GM23338 (cell line): ENCODE measurements at regions not wholly inside any gene's neighbourhood (a gene's known extent, or its start where the extent isn't known, plus 50 kb on each side); places are given as distances from the start of the nearest gene placed in this dataset.

ENCODE experiments used
- ATAC-seq: fragments of 200-7000 bp; cut with Tn5 transposase; 3 replicates; pipeline ENCODE4 v1.9.1; 2020
- DNase-seq: peaks from one replicate; pipeline ENCODE4 v3.0.0-alpha.2; 2015; ENCODE audit warnings: low spot score
- H2AFZ ChIP-seq: fragments of 200-600 bp; sonication (generic); 2 replicates; pipeline ENCODE4 v1.8.0; 2016; ENCODE audit warnings: antibody characterized with exemption, mild to moderate bottlenecking, moderate library complexity
- H3F3A ChIP-seq: fragments of 200-600 bp; sonication (generic); replicated peaks from 2 replicates; pipeline ENCODE4 v1.8.0; 2017; ENCODE audit warnings: antibody characterized with exemption, mixed run types, low read depth
- H3K27ac ChIP-seq: fragments of 200-600 bp; sonication (generic); 2 replicates; pipeline ENCODE4 v1.6.1; 2016; ENCODE audit warnings: low read depth
- H3K27me3 ChIP-seq: fragments of 200-600 bp; sonication (generic); 2 replicates; pipeline ENCODE4 v1.8.0; 2016; ENCODE audit warnings: mild to moderate bottlenecking, mixed run types, moderate library complexity; ENCODE audit not compliant: insufficient read depth
- H3K36me3 ChIP-seq: fragments of 200-600 bp; sonication (generic); 2 replicates; pipeline ENCODE4 v1.8.0; 2016; ENCODE audit warnings: mild to moderate bottlenecking; ENCODE audit not compliant: insufficient read depth
- H3K4me1 ChIP-seq: fragments of 200-600 bp; sonication (generic); 2 replicates; pipeline ENCODE4 v1.8.0; 2016; ENCODE audit warnings: mild to moderate bottlenecking, moderate library complexity; ENCODE audit not compliant: insufficient read depth
- H3K4me2 ChIP-seq: fragments of 200-600 bp; sonication (generic); 2 replicates; pipeline ENCODE4 v1.7.1; 2017; ENCODE audit warnings: mixed run types
- H3K4me3 ChIP-seq: fragments of 200-600 bp; sonication (generic); 2 replicates; pipeline ENCODE4 v1.6.1; 2016; ENCODE audit warnings: mixed run types
- H3K79me2 ChIP-seq: fragments of 200-600 bp; sonication (generic); replicated peaks from 2 replicates; pipeline ENCODE4 v1.8.0; 2017; ENCODE audit warnings: mild to moderate bottlenecking; ENCODE audit not compliant: insufficient read depth
- H3K9me2 ChIP-seq: fragments of 200-600 bp; sonication (generic); 2 replicates; pipeline ENCODE4 v1.8.0; 2017; ENCODE audit not compliant: insufficient read depth
- H4K20me1 ChIP-seq: fragments of 200-600 bp; sonication (generic); replicated peaks from 2 replicates; pipeline ENCODE4 v1.8.0; 2017; ENCODE audit warnings: mild to moderate bottlenecking; ENCODE audit not compliant: insufficient read depth
- H3K27ac Mint-ChIP-seq: 2 replicates; pipeline ENCODE4 v1.8.0; 2020; ENCODE audit warnings: inconsistent platforms, mild to moderate bottlenecking, moderate library complexity, mixed read lengths
- H3K27me3 Mint-ChIP-seq: 3 replicates; pipeline ENCODE4 v1.8.0; 2022; ENCODE audit warnings: low read depth, mild to moderate bottlenecking, moderate library complexity, mixed read lengths, inconsistent platforms; ENCODE audit not compliant: insufficient read depth, poor library complexity
- H3K36me3 Mint-ChIP-seq: 3 replicates; pipeline ENCODE4 v1.8.0; 2021; ENCODE audit warnings: low read depth, mild to moderate bottlenecking, inconsistent platforms, moderate library complexity, mixed read lengths
- H3K4me1 Mint-ChIP-seq: 3 replicates; pipeline ENCODE4 v1.8.0; 2020; ENCODE audit warnings: mild to moderate bottlenecking, inconsistent platforms, mixed read lengths
- H3K4me3 Mint-ChIP-seq: 3 replicates; pipeline ENCODE4 v1.8.0; 2021; ENCODE audit warnings: moderate library complexity, mild to moderate bottlenecking, inconsistent platforms, mixed read lengths
- H3K9me3 Mint-ChIP-seq: 3 replicates; pipeline ENCODE4 v1.8.0; 2020; ENCODE audit warnings: moderate library complexity, mild to moderate bottlenecking, inconsistent platforms, mixed read lengths
- CREB1 ChIP-seq: fragments of 250-450 bp; sonication (Bioruptor Pico); IDR thresholded peaks from 2 replicates; pipeline ENCODE4 v1.5.0; 2020; ENCODE audit warnings: low read depth, mild to moderate bottlenecking, moderate library complexity
- CTCF ChIP-seq, 2 experiments: fragments of 200-600 bp in 1 of 2; sonication (generic) in 1 of 2; conservative IDR thresholded peaks; 2 replicates each; pipeline versions ENCODE4 v1.5.1 to v1.6.1; 2016 to 2017; ENCODE audit warnings: antibody characterized with exemption in 2 of 2, low read depth in 2 of 2, mild to moderate bottlenecking in 2 of 2, moderate library complexity in 1 of 2
- ETS1 ChIP-seq: IDR thresholded peaks from 2 replicates; pipeline ENCODE4 v1.6.1; 2016; ENCODE audit warnings: antibody characterized with exemption
- EZH2 ChIP-seq: fragments of 200-600 bp; sonication (generic); IDR thresholded peaks from one replicate; pipeline ENCODE4 v1.8.0; 2017; ENCODE audit warnings: antibody characterized with exemption, mild to moderate bottlenecking, low read depth; ENCODE audit not compliant: unreplicated experiment
- JUNB ChIP-seq: IDR thresholded peaks from one replicate; pipeline ENCODE4 v1.6.1; 2016; ENCODE audit warnings: antibody characterized with exemption; ENCODE audit not compliant: unreplicated experiment
- NANOG ChIP-seq: IDR thresholded peaks from 2 replicates; pipeline ENCODE4 v1.6.1; 2016; ENCODE audit warnings: antibody characterized with exemption, borderline replicate concordance
- STAT1 ChIP-seq: IDR thresholded peaks from one replicate; pipeline ENCODE4 v1.6.1; 2016; ENCODE audit warnings: antibody characterized with exemption; ENCODE audit not compliant: unreplicated experiment
- ZNF114 ChIP-seq: fragments of 250-450 bp; sonication (Bioruptor Pico); IDR thresholded peaks from 2 replicates; pipeline ENCODE4 v1.5.0; 2020; ENCODE audit warnings: mild to moderate bottlenecking, moderate library complexity
- ZNF462 ChIP-seq: fragments of 250-450 bp; sonication (Bioruptor Pico); IDR thresholded peaks from 2 replicates; pipeline ENCODE4 v1.5.0; 2020; ENCODE audit warnings: mild to moderate bottlenecking, moderate library complexity

GRCh38 chr9:11828201-11828600, 865.0 kb upstream of the TYRP1 start:
- Histone ChIP-seq H4K20me1 (no peaks in the 10 kb centered on the region), H3K4me3 (no peak overlapping the region), H3K9me2 (0 out of 2 replicates have a peak, but pooled peaks cover 5% of the 10 kb centered on the region), H3K4me1 (no peaks in the 10 kb centered on the region), H3K4me2 (no peak overlapping the region), H3K36me3 (no peaks in the 10 kb centered on the region), H3K27ac (no peak overlapping the region), H2AFZ (no peak overlapping the region), H3K79me2 (no peaks in the 10 kb centered on the region), H3K27me3 (no peaks in the 10 kb centered on the region), H3F3A (no peaks in the 10 kb centered on the region)
- no peak for DNase-seq
- ATAC-seq: no peak
- no peaks in the 10 kb centered on the region for H3K36me3 Mint-ChIP-seq
- H3K4me1 Mint-ChIP-seq: no peaks in the 10 kb centered on the region
- H3K4me3 Mint-ChIP-seq: no peak overlapping the region
- TF ChIP-seq NANOG (no peak), ZNF114 (CRISPR knock-in tag) (no peak), ZNF462 (CRISPR knock-in tag) (no peak), STAT1 (no peak), JUNB (no peak), EZH2 (no peak), ETS1 (no peak), CTCF (conservative IDR thresholded peaks at IDR 0.05; ENCODE audit: low read depth in 2 of 2) (no peak), CREB1 (CRISPR knock-in tag) (no peak)
- no peaks in the 10 kb centered on the region for H3K27me3 Mint-ChIP-seq
- peak overlapping the region; percentile 33 for H3K27ac Mint-ChIP-seq
- no peaks in the 10 kb centered on the region for H3K9me3 Mint-ChIP-seq
